ENCODE measurements at regions not wholly inside any gene's neighbourhood (a gene's known extent, or its start where the extent isn't known, plus 50 kb on each side); places are given as distances from the start of the nearest gene placed in this dataset.

DNA sequence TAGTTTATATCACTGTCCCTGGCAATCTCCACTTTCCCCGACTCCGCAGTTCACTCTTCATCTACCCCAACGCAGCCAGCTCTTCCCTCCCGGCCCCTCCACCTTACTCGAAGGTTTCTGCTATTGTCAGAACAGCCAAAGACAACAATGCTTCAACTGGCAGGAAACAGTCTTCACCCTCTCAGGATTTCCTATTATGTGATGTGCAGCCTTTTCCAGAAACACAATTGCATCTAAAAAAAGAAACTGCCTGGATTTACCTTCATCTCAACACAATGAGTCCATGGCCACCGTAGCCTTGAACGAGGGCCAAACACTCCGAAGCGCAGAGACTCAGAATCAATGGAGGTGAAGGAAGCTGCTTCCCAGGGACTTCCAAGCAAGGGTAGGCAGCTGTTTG lies 182.1 kb upstream of the TSC22D2 start:
- no peak for DNase-seq (ENCODE audit: low spot score in 2 of 2)
- no peak overlapping the region for H3K27ac ChIP-seq
- no peaks in the 10 kb centered on the region for H3K27me3 ChIP-seq
- H3K4me1 ChIP-seq: no peaks in the 10 kb centered on the region
- H3K36me3 ChIP-seq: no peaks in the 10 kb centered on the region
- intact Hi-C loops (cut with DNase I): loop anchor here (2.0 kb wide), 1 partner anchor 185 kb away; no protein-coding TSS in a partner anchor
- TF ChIP-seq, protein P1, sequence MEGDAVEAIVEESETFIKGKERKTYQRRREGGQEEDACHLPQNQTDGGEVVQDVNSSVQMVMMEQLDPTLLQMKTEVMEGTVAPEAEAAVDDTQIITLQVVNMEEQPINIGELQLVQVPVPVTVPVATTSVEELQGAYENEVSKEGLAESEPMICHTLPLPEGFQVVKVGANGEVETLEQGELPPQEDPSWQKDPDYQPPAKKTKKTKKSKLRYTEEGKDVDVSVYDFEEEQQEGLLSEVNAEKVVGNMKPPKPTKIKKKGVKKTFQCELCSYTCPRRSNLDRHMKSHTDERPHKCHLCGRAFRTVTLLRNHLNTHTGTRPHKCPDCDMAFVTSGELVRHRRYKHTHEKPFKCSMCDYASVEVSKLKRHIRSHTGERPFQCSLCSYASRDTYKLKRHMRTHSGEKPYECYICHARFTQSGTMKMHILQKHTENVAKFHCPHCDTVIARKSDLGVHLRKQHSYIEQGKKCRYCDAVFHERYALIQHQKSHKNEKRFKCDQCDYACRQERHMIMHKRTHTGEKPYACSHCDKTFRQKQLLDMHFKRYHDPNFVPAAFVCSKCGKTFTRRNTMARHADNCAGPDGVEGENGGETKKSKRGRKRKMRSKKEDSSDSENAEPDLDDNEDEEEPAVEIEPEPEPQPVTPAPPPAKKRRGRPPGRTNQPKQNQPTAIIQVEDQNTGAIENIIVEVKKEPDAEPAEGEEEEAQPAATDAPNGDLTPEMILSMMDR (IDR thresholded peaks at IDR 0.05): no peak
- no peaks in the 10 kb centered on the region for H3K9me3 ChIP-seq
- peak overlapping the region; percentile 15 to 52 for H3K4me3 ChIP-seq

GRCh38 chr3:150223558-150223957 lies 184.5 kb upstream of the TSC22D2 start:
- Histone ChIP-seq H3K27ac (no peak overlapping the region), H3K4me1 (peaks cover 0 to 3% of the 10 kb centered on the region in 2 donors), H3K36me3 (no peaks in the 10 kb centered on the region), H3K4me3 (no peak overlapping the region), H3K9me3 (no peaks in the 10 kb centered on the region), H3K27me3 (no peaks in the 10 kb centered on the region)
- TF ChIP-seq, protein P1 (IDR thresholded peaks at IDR 0.05): no peak
- DNase-seq (ENCODE audit: low spot score in 2 of 2): no peak
- intact Hi-C loops (cut with DNase I): no loop called here

DNA sequence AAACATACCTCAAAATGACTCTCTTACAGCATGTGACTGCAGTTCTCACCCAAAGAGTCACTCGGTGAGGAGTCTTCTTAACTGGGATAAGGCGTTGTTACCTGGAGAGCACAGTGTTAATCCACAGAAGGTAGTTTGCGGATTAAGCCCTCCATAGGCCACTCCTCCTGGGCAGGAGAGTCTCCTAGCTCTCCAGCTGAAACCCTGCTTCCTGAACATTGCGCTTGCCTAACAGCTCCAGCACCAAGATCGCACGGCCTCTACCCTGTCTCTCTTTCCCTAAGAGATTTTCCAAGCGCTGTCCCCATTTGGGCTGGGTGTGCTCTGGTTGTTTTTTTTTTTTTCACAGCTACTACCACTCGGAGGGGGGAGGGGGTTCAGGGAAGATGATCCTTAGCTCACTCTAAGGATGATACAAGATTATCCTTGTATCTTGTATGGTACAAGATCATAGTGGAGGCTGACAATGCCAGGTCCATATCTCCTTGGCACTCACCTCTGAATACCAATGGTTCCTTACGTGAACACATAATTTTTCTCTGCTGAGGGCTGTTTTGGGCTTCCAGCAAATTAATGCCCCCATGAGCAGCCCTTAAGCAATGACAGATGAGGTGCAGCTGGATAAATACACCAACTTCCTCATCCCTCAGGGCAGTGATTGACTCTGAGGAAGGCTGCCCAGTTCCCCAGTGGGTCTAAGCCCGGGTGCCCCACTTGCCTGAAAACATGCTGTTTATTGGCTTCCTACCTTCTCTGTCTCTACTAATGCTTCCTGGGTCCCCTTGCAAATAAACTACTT lies 185.2 kb upstream of the TSC22D2 start:
- Histone ChIP-seq H3K36me3 (no peaks in the 10 kb centered on the region), H3K4me1 (peaks cover 0 to 3% of the 10 kb centered on the region in 2 donors), H3K27ac (no peak overlapping the region), H3K4me3 (no peak overlapping the region), H3K9me3 (no peaks in the 10 kb centered on the region), H3K27me3 (no peaks in the 10 kb centered on the region)
- intact Hi-C loops (cut with DNase I): no loop called here
- DNase-seq (ENCODE audit: low spot score in 2 of 2): no peak
- TF ChIP-seq, protein P1 (IDR thresholded peaks at IDR 0.05): no peak

- Histone ChIP-seq H3K4me1 (peaks cover 0 to 3% of the 10 kb centered on the region in 2 donors), H3K27me3 (no peaks in the 10 kb centered on the region), H3K9me3 (no peaks in the 10 kb centered on the region), H3K27ac (no peak overlapping the region), H3K4me3 (no peak overlapping the region), H3K36me3 (no peaks in the 10 kb centered on the region)
- TF ChIP-seq, protein P1 (IDR thresholded peaks at IDR 0.05): no peak
- DNase-seq (ENCODE audit: low spot score in 2 of 2): no peak
- intact Hi-C loops (cut with DNase I): loop anchor here (2.0 kb wide), 1 partner anchor 273 kb away; no protein-coding TSS in a partner anchor
Measured at GRCh38 chr3:150221904-150222523, 186.1 kb upstream of the TSC22D2 start.

DNA sequence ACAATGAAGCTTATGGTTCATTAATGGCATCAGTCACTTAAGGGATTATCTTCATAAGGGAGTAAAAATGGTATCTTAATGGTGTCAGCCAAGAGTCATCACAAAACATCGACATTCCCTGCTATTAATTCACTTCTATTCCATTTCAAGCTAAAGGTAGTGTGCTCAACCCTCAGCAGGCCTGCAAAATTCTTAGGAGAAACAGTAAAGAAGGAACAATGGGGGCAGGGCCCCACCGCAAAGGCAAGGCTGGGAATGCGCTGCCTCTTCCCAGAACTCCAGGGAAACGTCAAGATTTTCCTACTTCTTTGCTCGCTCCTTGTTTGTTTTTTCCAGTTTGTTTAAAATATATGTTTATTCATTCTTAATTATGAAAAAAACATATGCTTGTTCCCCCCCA lies 187.3 kb upstream of the TSC22D2 start:
- no peak for DNase-seq (ENCODE audit: low spot score in 2 of 2)
- TF ChIP-seq, protein P1 (IDR thresholded peaks at IDR 0.05): no peak
- Histone ChIP-seq H3K36me3 (no peaks in the 10 kb centered on the region), H3K4me3 (peak overlapping the region; percentile 34 to 54), H3K4me1 (peaks cover 4 to 7% of the 10 kb centered on the region in 2 donors), H3K9me3 (no peaks in the 10 kb centered on the region), H3K27ac (no peak overlapping the region), H3K27me3 (no peaks in the 10 kb centered on the region)
- intact Hi-C loops (cut with DNase I): loop anchor here (2.0 kb wide), 1 partner anchor 274 kb away; no protein-coding TSS in a partner anchor

All from ascending aorta (tissue), 2 donors.